ENCODE measurements at regions not wholly inside any gene's neighbourhood (a gene's known extent, or its start where the extent isn't known, plus 50 kb on each side); places are given as distances from the start of the nearest gene placed in this dataset.

GRCh38 chr14:100469632-100470522, 117.3 kb downstream of the BEGAIN start:
- DNase-seq, result peak; percentile 19

GRCh38 chr14:100470523-100470897, 116.7 kb downstream of the BEGAIN start:
- DNase-seq, result no peak

- DNase-seq, result no peak
These were observed 115.7 kb downstream of the BEGAIN start for GRCh38 chr14:100471441-100472093.

- DNase-seq, result no peak
These were observed 115.1 kb downstream of the BEGAIN start for GRCh38 chr14:100472094-100472455.

GRCh38 chr14:100472491-100472890, 114.7 kb downstream of the BEGAIN start:
- no peak for DNase-seq

GRCh38 chr14:100473249-100473648, 114.0 kb downstream of the BEGAIN start:
- DNase-seq, result no peak

- no peak for DNase-seq
These were observed 113.0 kb downstream of the BEGAIN start for GRCh38 chr14:100474196-100474595.

- DNase-seq, result no peak
These were observed 111.9 kb downstream of the BEGAIN start for GRCh38 chr14:100475268-100475667.

- DNase-seq, result no peak
These were observed 111.0 kb downstream of the BEGAIN start for GRCh38 chr14:100476012-100476822.

- DNase-seq, result no peak
These were observed 102.5 kb downstream of the BEGAIN start for GRCh38 chr14:100484531-100485267.

- DNase-seq, result peak; percentile 53
These were observed 101.0 kb downstream of the BEGAIN start for GRCh38 chr14:100486025-100486828.

Data from stimulated activated CD4-positive, alpha-beta T cell treated with anti-CD3 and anti-CD28 coated beads, Interleukin-1b, Interleukin-23, amount 100 ng/mL, for 48 hours (primary cell).